HEK293 (cell line): ENCODE measurements at regions not wholly inside any gene's neighbourhood (a gene's known extent, or its start where the extent isn't known, plus 50 kb on each side); places are given as distances from the start of the nearest gene placed in this dataset.

Experiments used
- CTCF ChIA-PET: fragments of 350-600 bp; formaldehyde crosslinking; extraction: SDS; loops from one replicate; lab custom pipeline; 2021; ENCODE audit warnings: antibody characterized with exemption; lab: Yijun Ruan, JAX
- POLR2A ChIA-PET: fragments of 300-600 bp; formaldehyde crosslinking; extraction: SDS; loops from one replicate; lab custom pipeline; 2020; ENCODE audit warnings: antibody characterized with exemption, inconsistent platforms; lab: Yijun Ruan, JAX
- H3K27ac ChIP-seq: fragments of 200-500 bp; sonication (Bioruptor generic); 2 replicates; pipeline ENCODE4 v1.5.1; 2014; ENCODE audit warnings: low read depth, low read length, control low read depth, inconsistent platforms; ENCODE audit errors: extremely low read depth
- H3K36me3 ChIP-seq, 2 experiments: fragments of 200-500 bp in 1 of 2; sonication (Bioruptor generic) in 1 of 2; 1 replicate in 1 of 2; 2 replicates in 1 of 2; pipeline ENCODE4 v1.5.1; 2014 to 2017; ENCODE audit warnings: inconsistent platforms in 2 of 2, low read length in 2 of 2; ENCODE audit not compliant: control insufficient read depth in 2 of 2, insufficient read depth in 1 of 2
- H3K4me1 ChIP-seq: fragments of 200-500 bp; sonication (Bioruptor generic); 2 replicates; pipeline ENCODE4 v1.5.1; 2014; ENCODE audit warnings: mild to moderate bottlenecking, low read length, inconsistent platforms; ENCODE audit not compliant: control insufficient read depth, insufficient read depth
- H3K4me3 ChIP-seq: 2 replicates; pipeline ENCODE4 v1.5.1; 2011; ENCODE audit warnings: low read depth, mild to moderate bottlenecking, control low read depth, low read length, moderate library complexity
- H3K9me3 ChIP-seq: fragments of 200-500 bp; sonication (Bioruptor generic); 2 replicates; pipeline ENCODE4 v1.5.1; 2014; ENCODE audit warnings: low read depth, low read length, inconsistent platforms; ENCODE audit not compliant: control insufficient read depth, insufficient read depth
- ZBTB48 ChIP-seq: fragments of 450-650 bp; formaldehyde crosslinking; IDR thresholded peaks from 2 replicates; pipeline ENCODE4 v1.5.1; 2016; ENCODE audit warnings: missing biosample characterization, missing genetic modification characterization
- ZFHX2 ChIP-seq: fragments of 450-650 bp; formaldehyde crosslinking; conservative IDR thresholded peaks from 2 replicates; pipeline ENCODE4 v1.5.1; 2016; ENCODE audit warnings: missing biosample characterization, missing genetic modification characterization
- ZNF121 ChIP-seq: fragments of 450-650 bp; formaldehyde crosslinking; IDR thresholded peaks from 2 replicates; pipeline ENCODE4 v1.5.1; 2016; ENCODE audit warnings: missing biosample characterization, missing genetic modification characterization
- ZNF223 ChIP-seq: fragments of 450-650 bp; formaldehyde crosslinking; IDR thresholded peaks from 2 replicates; pipeline ENCODE4 v1.5.1; 2016; ENCODE audit warnings: missing biosample characterization, missing genetic modification characterization
- ZNF311 ChIP-seq: fragments of 450-650 bp; formaldehyde crosslinking; IDR thresholded peaks from 2 replicates; pipeline ENCODE4 v1.5.1; 2017; ENCODE audit warnings: missing biosample characterization, missing genetic modification characterization, borderline replicate concordance
- ZNF324 ChIP-seq: fragments of 450-650 bp; formaldehyde crosslinking; IDR thresholded peaks from 2 replicates; pipeline ENCODE4 v1.5.1; 2016; ENCODE audit warnings: missing biosample characterization, missing genetic modification characterization
- ZNF660 ChIP-seq: fragments of 450-650 bp; IDR thresholded peaks from 2 replicates; pipeline ENCODE4 v1.5.1; 2018; ENCODE audit warnings: missing biosample characterization, mild to moderate bottlenecking, missing genetic modification characterization
- ZNF830 ChIP-seq: fragments of 450-650 bp; IDR thresholded peaks from 2 replicates; pipeline ENCODE4 v1.5.0; 2018; ENCODE audit warnings: missing biosample characterization, missing genetic modification characterization, low read depth, mild to moderate bottlenecking, moderate library complexity
- TF ChIP-seq, protein P1 (sequence below): fragments of 450-650 bp; formaldehyde crosslinking; IDR thresholded peaks from 2 replicates; pipeline ENCODE4 v1.5.1; 2016; ENCODE audit warnings: missing biosample characterization, missing genetic modification characterization
- TF ChIP-seq, protein P2 (sequence below): fragments of 450-650 bp; formaldehyde crosslinking; IDR thresholded peaks from 2 replicates; pipeline ENCODE4 v1.5.1; 2016; ENCODE audit warnings: missing biosample characterization, missing genetic modification characterization
- TF ChIP-seq, protein P3 (sequence below): fragments of 450-650 bp; formaldehyde crosslinking; IDR thresholded peaks from 2 replicates; pipeline ENCODE4 v1.5.1; 2016; ENCODE audit warnings: missing biosample characterization, missing genetic modification characterization, borderline replicate concordance
- TF ChIP-seq, protein P4 (sequence below): fragments of 450-650 bp; formaldehyde crosslinking; IDR thresholded peaks from 2 replicates; pipeline ENCODE4 v1.5.1; 2017; ENCODE audit warnings: missing biosample characterization, missing genetic modification characterization
- TF ChIP-seq, protein P5 (sequence below): fragments of 450-650 bp; formaldehyde crosslinking; IDR thresholded peaks from 2 replicates; pipeline ENCODE4 v1.5.1; 2016; ENCODE audit warnings: missing biosample characterization, missing genetic modification characterization

DNA sequence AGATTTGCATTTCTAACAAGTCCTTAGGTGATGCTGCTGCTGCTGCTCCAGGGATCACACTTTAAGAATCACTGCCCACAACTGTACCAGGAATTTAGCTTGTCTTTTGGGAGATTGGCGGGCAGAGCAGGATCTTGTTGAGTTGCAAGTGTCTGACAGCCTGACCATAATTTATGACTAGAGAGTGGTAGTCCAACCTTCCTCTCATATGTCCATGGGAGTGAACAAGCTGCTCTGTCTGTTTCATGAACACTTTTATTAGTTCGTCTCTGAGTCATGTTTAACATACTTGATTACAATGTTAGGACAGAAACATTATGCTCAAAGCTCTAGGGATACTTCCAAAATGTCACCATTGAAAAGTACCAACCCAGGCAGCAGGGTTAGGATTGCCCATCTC lies 169.6 kb downstream of the TGFB2 start:
- POLR2A ChIA-PET: no interaction called here
- Histone ChIP-seq H3K9me3 (no peaks in the 10 kb centered on the region), H3K36me3 (no peaks in the 10 kb centered on the region), H3K4me1 (no peaks in the 10 kb centered on the region), H3K27ac (no peak overlapping the region), H3K4me3 (no peak overlapping the region)
- CTCF ChIA-PET: interaction anchor here (1.3 kb wide), 1 partner anchor 153 kb away, joined by 5 read pairs; no protein-coding TSS in a partner anchor
- TF ChIP-seq ZNF311 (no peak), ZFHX2 (tag by site-specific recombination) (no peak), ZBTB48 (tag by site-specific recombination) (no peak), ZNF324 (no peak), ZNF830 (tag by site-specific recombination) (no peak), ZNF121 (tag by site-specific recombination) (no peak)
- TF ChIP-seq, protein P1, sequence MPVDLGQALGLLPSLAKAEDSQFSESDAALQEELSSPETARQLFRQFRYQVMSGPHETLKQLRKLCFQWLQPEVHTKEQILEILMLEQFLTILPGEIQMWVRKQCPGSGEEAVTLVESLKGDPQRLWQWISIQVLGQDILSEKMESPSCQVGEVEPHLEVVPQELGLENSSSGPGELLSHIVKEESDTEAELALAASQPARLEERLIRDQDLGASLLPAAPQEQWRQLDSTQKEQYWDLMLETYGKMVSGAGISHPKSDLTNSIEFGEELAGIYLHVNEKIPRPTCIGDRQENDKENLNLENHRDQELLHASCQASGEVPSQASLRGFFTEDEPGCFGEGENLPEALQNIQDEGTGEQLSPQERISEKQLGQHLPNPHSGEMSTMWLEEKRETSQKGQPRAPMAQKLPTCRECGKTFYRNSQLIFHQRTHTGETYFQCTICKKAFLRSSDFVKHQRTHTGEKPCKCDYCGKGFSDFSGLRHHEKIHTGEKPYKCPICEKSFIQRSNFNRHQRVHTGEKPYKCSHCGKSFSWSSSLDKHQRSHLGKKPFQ (tag by site-specific recombination): no peak
- TF ChIP-seq, protein P2, sequence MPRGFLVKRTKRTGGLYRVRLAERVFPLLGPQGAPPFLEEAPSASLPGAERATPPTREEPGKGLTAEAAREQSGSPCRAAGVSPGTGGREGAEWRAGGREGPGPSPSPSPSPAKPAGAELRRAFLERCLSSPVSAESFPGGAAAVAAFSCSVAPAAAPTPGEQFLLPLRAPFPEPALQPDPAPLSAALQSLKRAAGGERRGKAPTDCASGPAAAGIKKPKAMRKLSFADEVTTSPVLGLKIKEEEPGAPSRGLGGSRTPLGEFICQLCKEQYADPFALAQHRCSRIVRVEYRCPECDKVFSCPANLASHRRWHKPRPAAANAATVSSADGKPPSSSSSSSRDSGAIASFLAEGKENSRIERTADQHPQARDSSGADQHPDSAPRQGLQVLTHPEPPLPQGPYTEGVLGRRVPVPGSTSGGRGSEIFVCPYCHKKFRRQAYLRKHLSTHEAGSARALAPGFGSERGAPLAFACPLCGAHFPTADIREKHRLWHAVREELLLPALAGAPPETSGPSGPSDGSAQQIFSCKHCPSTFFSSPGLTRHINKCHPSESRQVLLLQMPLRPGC (tag by site-specific recombination): no peak
- TF ChIP-seq, protein P3, sequence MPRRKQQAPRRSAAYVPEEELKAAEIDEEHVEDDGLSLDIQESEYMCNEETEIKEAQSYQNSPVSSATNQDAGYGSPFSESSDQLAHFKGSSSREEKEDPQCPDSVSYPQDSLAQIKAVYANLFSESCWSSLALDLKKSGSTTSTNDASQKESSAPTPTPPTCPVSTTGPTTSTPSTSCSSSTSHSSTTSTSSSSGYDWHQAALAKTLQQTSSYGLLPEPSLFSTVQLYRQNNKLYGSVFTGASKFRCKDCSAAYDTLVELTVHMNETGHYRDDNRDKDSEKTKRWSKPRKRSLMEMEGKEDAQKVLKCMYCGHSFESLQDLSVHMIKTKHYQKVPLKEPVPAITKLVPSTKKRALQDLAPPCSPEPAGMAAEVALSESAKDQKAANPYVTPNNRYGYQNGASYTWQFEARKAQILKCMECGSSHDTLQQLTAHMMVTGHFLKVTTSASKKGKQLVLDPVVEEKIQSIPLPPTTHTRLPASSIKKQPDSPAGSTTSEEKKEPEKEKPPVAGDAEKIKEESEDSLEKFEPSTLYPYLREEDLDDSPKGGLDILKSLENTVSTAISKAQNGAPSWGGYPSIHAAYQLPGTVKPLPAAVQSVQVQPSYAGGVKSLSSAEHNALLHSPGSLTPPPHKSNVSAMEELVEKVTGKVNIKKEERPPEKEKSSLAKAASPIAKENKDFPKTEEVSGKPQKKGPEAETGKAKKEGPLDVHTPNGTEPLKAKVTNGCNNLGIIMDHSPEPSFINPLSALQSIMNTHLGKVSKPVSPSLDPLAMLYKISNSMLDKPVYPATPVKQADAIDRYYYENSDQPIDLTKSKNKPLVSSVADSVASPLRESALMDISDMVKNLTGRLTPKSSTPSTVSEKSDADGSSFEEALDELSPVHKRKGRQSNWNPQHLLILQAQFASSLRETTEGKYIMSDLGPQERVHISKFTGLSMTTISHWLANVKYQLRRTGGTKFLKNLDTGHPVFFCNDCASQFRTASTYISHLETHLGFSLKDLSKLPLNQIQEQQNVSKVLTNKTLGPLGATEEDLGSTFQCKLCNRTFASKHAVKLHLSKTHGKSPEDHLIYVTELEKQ (tag by site-specific recombination): no peak
- TF ChIP-seq, protein P4, sequence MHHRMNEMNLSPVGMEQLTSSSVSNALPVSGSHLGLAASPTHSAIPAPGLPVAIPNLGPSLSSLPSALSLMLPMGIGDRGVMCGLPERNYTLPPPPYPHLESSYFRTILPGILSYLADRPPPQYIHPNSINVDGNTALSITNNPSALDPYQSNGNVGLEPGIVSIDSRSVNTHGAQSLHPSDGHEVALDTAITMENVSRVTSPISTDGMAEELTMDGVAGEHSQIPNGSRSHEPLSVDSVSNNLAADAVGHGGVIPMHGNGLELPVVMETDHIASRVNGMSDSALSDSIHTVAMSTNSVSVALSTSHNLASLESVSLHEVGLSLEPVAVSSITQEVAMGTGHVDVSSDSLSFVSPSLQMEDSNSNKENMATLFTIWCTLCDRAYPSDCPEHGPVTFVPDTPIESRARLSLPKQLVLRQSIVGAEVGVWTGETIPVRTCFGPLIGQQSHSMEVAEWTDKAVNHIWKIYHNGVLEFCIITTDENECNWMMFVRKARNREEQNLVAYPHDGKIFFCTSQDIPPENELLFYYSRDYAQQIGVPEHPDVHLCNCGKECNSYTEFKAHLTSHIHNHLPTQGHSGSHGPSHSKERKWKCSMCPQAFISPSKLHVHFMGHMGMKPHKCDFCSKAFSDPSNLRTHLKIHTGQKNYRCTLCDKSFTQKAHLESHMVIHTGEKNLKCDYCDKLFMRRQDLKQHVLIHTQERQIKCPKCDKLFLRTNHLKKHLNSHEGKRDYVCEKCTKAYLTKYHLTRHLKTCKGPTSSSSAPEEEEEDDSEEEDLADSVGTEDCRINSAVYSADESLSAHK (tag by site-specific recombination): no peak
- TF ChIP-seq, protein P5, sequence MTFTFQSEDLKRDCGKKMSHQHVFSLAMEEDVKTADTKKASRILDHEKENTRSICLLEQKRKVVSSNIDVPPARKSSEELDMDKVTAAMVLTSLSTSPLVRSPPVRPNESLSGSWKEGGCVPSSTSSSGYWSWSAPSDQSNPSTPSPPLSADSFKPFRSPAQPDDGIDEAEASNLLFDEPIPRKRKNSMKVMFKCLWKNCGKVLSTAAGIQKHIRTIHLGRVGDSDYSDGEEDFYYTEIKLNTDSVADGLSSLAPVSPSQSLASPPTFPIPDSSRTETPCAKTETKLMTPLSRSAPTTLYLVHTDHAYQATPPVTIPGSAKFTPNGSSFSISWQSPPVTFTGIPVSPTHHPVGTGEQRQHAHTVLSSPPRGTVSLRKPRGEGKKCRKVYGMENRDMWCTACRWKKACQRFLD: no peak

DNA sequence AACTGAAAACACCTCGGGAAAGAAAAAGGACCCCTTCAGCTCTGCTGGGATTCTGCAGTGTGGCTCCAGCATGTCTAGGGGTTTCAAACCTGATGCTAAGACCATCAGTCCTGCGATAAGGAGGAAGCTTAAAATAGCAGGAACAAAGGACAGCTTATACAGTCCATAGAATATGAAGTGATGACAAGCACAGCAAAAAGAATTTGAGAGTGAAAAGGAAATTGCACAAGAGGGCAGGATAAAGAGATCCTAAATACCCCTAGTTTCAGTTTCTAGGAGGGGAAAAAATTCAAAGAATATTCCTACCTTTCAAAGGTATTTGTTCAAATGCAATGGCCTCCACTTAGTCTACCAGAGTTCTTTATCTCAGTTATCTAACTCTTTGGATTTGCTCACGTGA lies 171.4 kb downstream of the TGFB2 start:
- TF ChIP-seq ZNF223 (tag by site-specific recombination): no peak
- no peak for TF ChIP-seq ZNF660
- POLR2A ChIA-PET: interaction anchor here (0.5 kb wide), 1 partner anchor 148 kb away, joined by 9 read pairs; no protein-coding TSS in a partner anchor
- no peak overlapping the region for H3K27ac ChIP-seq
- CTCF ChIA-PET: interaction anchor here (0.7 to 1.2 kb wide), 3 partner anchors 8 to 90 kb away, joined by 3 to 5 read pairs (median 5); no protein-coding TSS in a partner anchor
- H3K9me3 ChIP-seq: no peaks in the 10 kb centered on the region
- H3K4me3 ChIP-seq: no peak overlapping the region
- H3K36me3 ChIP-seq: no peaks in the 10 kb centered on the region
- no peaks in the 10 kb centered on the region for H3K4me1 ChIP-seq
